ENCODE measurements at regions not wholly inside any gene's neighbourhood (a gene's known extent, or its start where the extent isn't known, plus 50 kb on each side); places are given as distances from the start of the nearest gene placed in this dataset.

GRCh38 chr2:236748385-236748784 lies 178.8 kb downstream of the ACKR3 start:
- DNase-seq: no peak

- no peak for DNase-seq
These were observed 179.2 kb downstream of the ACKR3 start for GRCh38 chr2:236748801-236749200.

GRCh38 chr2:236749346-236749745 lies 179.7 kb downstream of the ACKR3 start:
- DNase-seq: peak; percentile 28

- no peak for DNase-seq
These were observed 182.5 kb downstream of the ACKR3 start for GRCh38 chr2:236752096-236752495.

GRCh38 chr2:236753606-236754270 lies 184.1 kb downstream of the ACKR3 start:
- DNase-seq: no peak

- DNase-seq: no peak
These were observed 184.8 kb downstream of the ACKR3 start for GRCh38 chr2:236754271-236754944.

GRCh38 chr2:236755278-236755840 lies 185.7 kb downstream of the ACKR3 start:
- DNase-seq: no peak

GRCh38 chr2:236758406-236758805 lies 188.8 kb downstream of the ACKR3 start:
- DNase-seq: no peak

GRCh38 chr2:236760246-236760645 lies 190.6 kb downstream of the ACKR3 start:
- DNase-seq: no peak

- DNase-seq: no peak
These were observed 191.7 kb downstream of the ACKR3 start for GRCh38 chr2:236761358-236761757.

- DNase-seq: no peak
These were observed 193.0 kb downstream of the ACKR3 start for GRCh38 chr2:236762628-236763027.

- DNase-seq: no peak
These were observed 194.2 kb downstream of the ACKR3 start for GRCh38 chr2:236763857-236764256.

GRCh38 chr2:236764716-236765115 lies 195.1 kb downstream of the ACKR3 start:
- DNase-seq: no peak

GRCh38 chr2:236765478-236765877 lies 195.9 kb downstream of the ACKR3 start:
- DNase-seq: no peak

GRCh38 chr2:236766850-236767249 lies 197.2 kb downstream of the ACKR3 start:
- DNase-seq: no peak

- DNase-seq: no peak
These were observed 198.3 kb downstream of the ACKR3 start for GRCh38 chr2:236767941-236768340.

- DNase-seq: no peak
These were observed 198.9 kb downstream of the ACKR3 start for GRCh38 chr2:236768393-236769140.

GRCh38 chr2:236769981-236770671 lies 200.5 kb downstream of the ACKR3 start:
- peak; percentile 96 for DNase-seq

- no peak for DNase-seq
These were observed 202.7 kb downstream of the ACKR3 start for GRCh38 chr2:236772220-236772837.

- no peak for DNase-seq
These were observed 203.6 kb downstream of the ACKR3 start for GRCh38 chr2:236773206-236773605.

- DNase-seq: no peak
These were observed 204.5 kb downstream of the ACKR3 start for GRCh38 chr2:236774171-236774570.

GRCh38 chr2:236775511-236775910 lies 205.9 kb downstream of the ACKR3 start:
- no peak for DNase-seq

- no peak for DNase-seq
These were observed 206.6 kb downstream of the ACKR3 start for GRCh38 chr2:236776206-236776605.
